ENCODE measurements at regions not wholly inside any gene's neighbourhood (a gene's known extent, or its start where the extent isn't known, plus 50 kb on each side); places are given as distances from the start of the nearest gene placed in this dataset.

DNA sequence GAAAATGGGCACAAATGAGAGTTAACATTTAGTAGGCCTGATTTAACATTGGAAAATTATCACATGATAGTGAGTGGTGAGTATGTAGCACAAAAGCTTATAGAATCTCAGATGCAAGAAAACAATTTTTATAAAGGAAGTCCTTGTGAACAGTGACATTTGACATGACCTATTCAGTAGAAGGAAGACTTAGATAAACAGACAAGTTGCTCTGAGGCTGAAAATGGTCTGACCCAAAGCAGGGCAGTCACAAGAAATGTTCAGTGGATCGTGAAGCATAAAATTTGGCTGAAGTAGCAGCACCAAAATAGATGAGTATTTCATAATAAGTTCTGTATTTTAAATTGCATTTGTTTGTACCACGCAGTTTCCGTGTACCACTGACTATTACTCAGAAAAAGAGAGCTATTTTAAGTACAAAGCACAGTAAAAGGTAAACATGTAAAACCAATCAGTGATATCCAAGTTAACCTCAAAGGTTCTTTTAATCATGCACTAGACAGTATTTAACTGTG, 605.7 kb upstream of the PABPC4L start:
- TF ChIP-seq EP300 (IDR thresholded peaks at IDR 0.05) (no peak), POLR2A (IDR thresholded peaks at IDR 0.05) (no peak)
- TF ChIP-seq, protein P1, sequence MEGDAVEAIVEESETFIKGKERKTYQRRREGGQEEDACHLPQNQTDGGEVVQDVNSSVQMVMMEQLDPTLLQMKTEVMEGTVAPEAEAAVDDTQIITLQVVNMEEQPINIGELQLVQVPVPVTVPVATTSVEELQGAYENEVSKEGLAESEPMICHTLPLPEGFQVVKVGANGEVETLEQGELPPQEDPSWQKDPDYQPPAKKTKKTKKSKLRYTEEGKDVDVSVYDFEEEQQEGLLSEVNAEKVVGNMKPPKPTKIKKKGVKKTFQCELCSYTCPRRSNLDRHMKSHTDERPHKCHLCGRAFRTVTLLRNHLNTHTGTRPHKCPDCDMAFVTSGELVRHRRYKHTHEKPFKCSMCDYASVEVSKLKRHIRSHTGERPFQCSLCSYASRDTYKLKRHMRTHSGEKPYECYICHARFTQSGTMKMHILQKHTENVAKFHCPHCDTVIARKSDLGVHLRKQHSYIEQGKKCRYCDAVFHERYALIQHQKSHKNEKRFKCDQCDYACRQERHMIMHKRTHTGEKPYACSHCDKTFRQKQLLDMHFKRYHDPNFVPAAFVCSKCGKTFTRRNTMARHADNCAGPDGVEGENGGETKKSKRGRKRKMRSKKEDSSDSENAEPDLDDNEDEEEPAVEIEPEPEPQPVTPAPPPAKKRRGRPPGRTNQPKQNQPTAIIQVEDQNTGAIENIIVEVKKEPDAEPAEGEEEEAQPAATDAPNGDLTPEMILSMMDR (IDR thresholded peaks at IDR 0.05) = no peak

Measured in upper lobe of left lung (tissue), 4 donors.